Gastroesophageal sphincter (tissue), 4 donors: ENCODE measurements at regions not wholly inside any gene's neighbourhood (a gene's known extent, or its start where the extent isn't known, plus 50 kb on each side); places are given as distances from the start of the nearest gene placed in this dataset.

Experiments used
- ATAC-seq: fragments of 150-250 bp; one replicate; pipeline ENCODE4 v1.9.1; 2016; ENCODE audit warnings: mild to moderate bottlenecking, moderate library complexity
- H3K27ac ChIP-seq, 4 donors: fragments of 200-600 bp; sonication (generic) in 3 of 4; 1 replicate in 3 of 4; 2 replicates in 1 of 4; pipeline ENCODE4 v1.5.1; 2016 to 2019
- H3K27me3 ChIP-seq: fragments of 200-600 bp; sonication (generic); one replicate; pipeline ENCODE4 v1.5.1; 2019
- H3K36me3 ChIP-seq, 2 donors: fragments of 200-600 bp; sonication (generic); one replicate each; pipeline ENCODE4 v1.5.1; 2019; ENCODE audit warnings: control low read depth in 1 of 2
- H3K4me1 ChIP-seq, 3 donors: fragments of 200-600 bp; sonication (generic); 1 replicate in 2 of 3; 2 replicates in 1 of 3; pipeline ENCODE4 v1.5.1; 2016 to 2019; ENCODE audit warnings: control low read depth in 2 of 3
- H3K4me3 ChIP-seq, 2 donors: fragments of 200-600 bp; sonication (generic); one replicate each; pipeline ENCODE4 v1.5.1; 2019; ENCODE audit warnings: mild to moderate bottlenecking in 1 of 2, moderate library complexity in 1 of 2
- H3K9me3 ChIP-seq, 3 donors: fragments of 200-600 bp; sonication (generic); one replicate each; pipeline ENCODE4 v1.5.1; 2017 to 2019; ENCODE audit warnings: control low read depth in 2 of 3
- EP300 ChIP-seq: sonication (generic); formaldehyde crosslinking; IDR thresholded peaks from one replicate; pipeline ENCODE4 v1.6.1; 2017; ENCODE audit warnings: antibody characterized with exemption, mild to moderate bottlenecking
- POLR2A ChIP-seq, 2 donors: fragments of 450-650 bp; IDR thresholded peaks; one replicate each; pipeline ENCODE4 v1.6.1; 2017; ENCODE audit warnings: antibody characterized with exemption in 2 of 2, mild to moderate bottlenecking in 2 of 2, moderate library complexity in 1 of 2
- POLR2AphosphoS5 ChIP-seq: sonication (generic); formaldehyde crosslinking; IDR thresholded peaks from one replicate; pipeline ENCODE4 v1.6.1; 2017; ENCODE audit warnings: antibody characterized with exemption
- WGBS, 2 donors: methylation state at CpG; one replicate each; pipeline ENCODE4 v1.1.5; 2018; ENCODE audit warnings: low coverage in 1 of 2; 5-methylcytosine and 5-hydroxymethylcytosine counted together
- TF ChIP-seq, protein P1 (sequence below), 4 experiments: fragments of 200-600 bp in 2 of 4; fragments of 450-650 bp in 2 of 4; sonication (generic) in 1 of 4; IDR thresholded peaks; one replicate each; pipeline ENCODE4 v1.5.1; 2017 to 2019; ENCODE audit warnings: antibody characterized with exemption in 4 of 4, mild to moderate bottlenecking in 2 of 4, moderate library complexity in 2 of 4

DNA sequence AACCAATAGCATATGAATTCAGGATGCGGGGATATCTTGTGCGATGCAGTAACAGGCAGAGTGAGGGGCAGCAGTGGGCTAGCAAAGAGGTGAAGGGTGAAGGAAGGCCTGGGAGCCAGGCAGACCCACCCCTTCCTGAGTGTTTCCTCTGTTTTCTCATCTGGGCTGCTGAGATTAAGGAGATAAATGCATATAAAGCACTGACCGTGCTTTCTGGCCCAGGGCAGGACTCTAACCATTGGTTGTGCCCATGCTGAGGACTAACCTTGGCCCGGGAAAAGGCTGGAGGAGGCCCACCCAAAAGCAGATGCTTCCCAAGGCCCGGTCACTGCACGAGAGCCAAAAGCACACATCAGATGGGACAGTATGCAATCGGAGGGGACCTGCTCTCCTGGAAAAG is 87.6 kb downstream of the PSMG1 start:
- no peaks in the 10 kb centered on the region for H3K27me3 ChIP-seq
- H3K4me3 ChIP-seq: no peak overlapping the region
- 76 to 84% methylated on average over 2 to 3 of the region's 7 CpGs for WGBS, 2 donors
- peak overlapping the region in 3 of 4 donors; percentile 35 to 54 (median 47) for H3K27ac ChIP-seq
- H3K9me3 ChIP-seq: no peaks in the 10 kb centered on the region
- TF ChIP-seq EP300: no peak
- no peak for TF ChIP-seq POLR2A (IDR thresholded peaks at IDR 0.05)
- TF ChIP-seq, protein P1, sequence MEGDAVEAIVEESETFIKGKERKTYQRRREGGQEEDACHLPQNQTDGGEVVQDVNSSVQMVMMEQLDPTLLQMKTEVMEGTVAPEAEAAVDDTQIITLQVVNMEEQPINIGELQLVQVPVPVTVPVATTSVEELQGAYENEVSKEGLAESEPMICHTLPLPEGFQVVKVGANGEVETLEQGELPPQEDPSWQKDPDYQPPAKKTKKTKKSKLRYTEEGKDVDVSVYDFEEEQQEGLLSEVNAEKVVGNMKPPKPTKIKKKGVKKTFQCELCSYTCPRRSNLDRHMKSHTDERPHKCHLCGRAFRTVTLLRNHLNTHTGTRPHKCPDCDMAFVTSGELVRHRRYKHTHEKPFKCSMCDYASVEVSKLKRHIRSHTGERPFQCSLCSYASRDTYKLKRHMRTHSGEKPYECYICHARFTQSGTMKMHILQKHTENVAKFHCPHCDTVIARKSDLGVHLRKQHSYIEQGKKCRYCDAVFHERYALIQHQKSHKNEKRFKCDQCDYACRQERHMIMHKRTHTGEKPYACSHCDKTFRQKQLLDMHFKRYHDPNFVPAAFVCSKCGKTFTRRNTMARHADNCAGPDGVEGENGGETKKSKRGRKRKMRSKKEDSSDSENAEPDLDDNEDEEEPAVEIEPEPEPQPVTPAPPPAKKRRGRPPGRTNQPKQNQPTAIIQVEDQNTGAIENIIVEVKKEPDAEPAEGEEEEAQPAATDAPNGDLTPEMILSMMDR (IDR thresholded peaks at IDR 0.05): no peak
- ATAC-seq: peak; percentile 44
- H3K36me3 ChIP-seq: no peaks in the 10 kb centered on the region
- no peaks in the 10 kb centered on the region for H3K4me1 ChIP-seq

DNA sequence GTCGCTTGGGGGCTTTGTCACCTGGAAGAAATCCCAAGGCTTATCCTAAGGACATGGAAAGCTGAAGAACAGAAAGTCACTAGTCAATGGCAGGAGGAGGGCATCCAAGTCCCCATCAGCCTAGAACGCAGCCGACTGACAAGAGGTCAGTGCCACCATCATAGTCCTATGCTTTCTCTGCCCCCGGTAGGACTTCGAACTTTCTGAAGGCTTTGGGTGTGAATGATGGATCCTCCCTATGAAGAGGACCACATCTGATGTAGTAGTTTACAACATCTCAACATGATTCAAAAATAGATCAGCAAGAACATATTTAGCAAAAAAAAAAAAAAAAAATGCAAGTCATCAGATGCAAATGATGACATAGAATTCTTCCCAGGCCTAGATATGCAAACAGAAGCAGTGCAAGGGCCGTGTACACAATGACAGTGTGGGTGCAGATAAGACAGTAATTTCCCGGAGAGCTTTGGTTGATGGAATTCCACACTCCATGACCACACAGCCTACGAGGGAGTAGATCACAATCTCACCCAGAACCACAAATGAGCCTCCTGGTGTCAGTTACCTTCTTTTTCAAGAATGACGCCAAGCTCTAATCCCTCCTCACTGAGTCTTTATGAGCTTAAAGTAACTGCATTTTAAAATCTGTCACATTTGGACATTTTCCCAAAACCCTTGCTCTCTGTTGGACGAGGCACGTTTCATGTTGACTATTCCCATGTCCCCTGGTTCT is 88.2 kb downstream of the PSMG1 start:
- TF ChIP-seq POLR2A (IDR thresholded peaks at IDR 0.05): no peak
- TF ChIP-seq EP300: no peak
- TF ChIP-seq POLR2AphosphoS5: no peak
- TF ChIP-seq, protein P1 (IDR thresholded peaks at IDR 0.05): no peak
- no peaks in the 10 kb centered on the region for H3K27me3 ChIP-seq
- no peak overlapping the region for H3K4me3 ChIP-seq
- WGBS, 2 donors: 72 to 77% methylated on average over 6 of the region's 11 CpGs
- H3K4me1 ChIP-seq: no peaks in the 10 kb centered on the region
- H3K9me3 ChIP-seq: no peaks in the 10 kb centered on the region
- H3K27ac ChIP-seq: peak overlapping the region in 2 of 4 donors; percentile 37 to 47
- no peaks in the 10 kb centered on the region for H3K36me3 ChIP-seq
- no peak for ATAC-seq

DNA sequence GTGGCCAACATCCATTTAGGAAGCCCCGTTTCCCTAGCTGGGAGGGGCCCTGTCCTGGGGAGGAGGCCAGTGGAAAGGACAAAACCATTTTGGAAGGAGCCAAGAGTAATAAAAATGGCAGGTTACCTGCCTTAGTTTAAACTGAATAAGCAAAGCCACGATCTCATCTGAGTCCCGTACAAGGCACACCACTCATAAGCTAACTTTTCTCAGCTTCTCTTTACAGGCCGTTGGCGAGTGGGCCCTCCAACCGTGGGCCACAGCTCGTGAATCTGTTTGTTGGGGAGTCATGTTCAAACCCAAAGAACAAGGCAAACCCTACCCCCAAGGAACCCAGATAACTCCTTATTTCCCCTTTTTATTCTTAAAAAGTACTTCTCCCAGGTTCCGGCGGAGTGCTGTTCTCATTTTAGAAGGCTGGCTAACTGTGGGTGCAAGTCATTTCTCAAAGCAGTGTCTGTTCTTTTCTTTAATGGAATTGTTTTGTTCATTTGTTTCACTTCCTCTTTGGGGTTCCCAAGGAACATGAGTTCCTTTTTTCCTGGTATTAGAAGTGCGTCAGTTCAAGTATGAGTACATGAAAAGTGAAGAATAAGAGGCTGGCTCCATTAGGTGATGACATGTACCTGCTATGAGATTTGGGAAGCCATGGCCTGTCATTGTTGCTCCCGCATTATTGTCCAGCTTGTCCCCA is 89.0 kb downstream of the PSMG1 start:
- peak overlapping the region in 3 of 4 donors; percentile 14 to 60 (median 47) for H3K27ac ChIP-seq
- peak; percentile 40 for ATAC-seq
- TF ChIP-seq EP300: no peak
- peak in 1 of 2 donors; percentile 1 for TF ChIP-seq POLR2A (IDR thresholded peaks at IDR 0.05)
- no peaks in the 10 kb centered on the region for H3K9me3 ChIP-seq
- H3K4me3 ChIP-seq: no peak overlapping the region
- WGBS, 2 donors: 80 to 87% methylated on average over 9 to 11 of the region's 11 CpGs
- H3K4me1 ChIP-seq: no peaks in the 10 kb centered on the region
- no peaks in the 10 kb centered on the region for H3K36me3 ChIP-seq
- no peaks in the 10 kb centered on the region for H3K27me3 ChIP-seq

DNA sequence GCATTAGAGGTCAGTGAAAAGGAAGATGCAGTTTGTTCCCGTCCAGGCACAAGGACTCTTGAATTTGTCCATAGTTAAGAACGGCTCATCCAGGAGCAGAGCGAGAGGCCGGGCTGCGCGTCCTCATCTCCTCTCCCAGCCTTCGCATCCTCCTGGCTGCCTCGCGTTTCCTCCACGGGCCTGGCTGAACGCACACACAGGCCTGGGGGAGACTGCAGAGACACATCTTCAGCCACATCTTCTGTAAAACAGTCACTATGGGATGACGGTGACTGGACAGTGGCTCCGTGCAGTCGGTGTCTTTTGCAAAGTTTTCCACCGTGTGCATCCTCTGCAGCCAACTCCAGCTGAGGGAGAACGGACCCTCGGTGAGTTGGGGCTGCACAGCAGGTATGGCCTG is 89.7 kb downstream of the PSMG1 start:
- Histone ChIP-seq H3K9me3 (no peaks in the 10 kb centered on the region), H3K27ac (no peak overlapping the region)
- WGBS, 2 donors: 89 to 97% methylated on average over 6 to 9 of the region's 17 CpGs

DNA sequence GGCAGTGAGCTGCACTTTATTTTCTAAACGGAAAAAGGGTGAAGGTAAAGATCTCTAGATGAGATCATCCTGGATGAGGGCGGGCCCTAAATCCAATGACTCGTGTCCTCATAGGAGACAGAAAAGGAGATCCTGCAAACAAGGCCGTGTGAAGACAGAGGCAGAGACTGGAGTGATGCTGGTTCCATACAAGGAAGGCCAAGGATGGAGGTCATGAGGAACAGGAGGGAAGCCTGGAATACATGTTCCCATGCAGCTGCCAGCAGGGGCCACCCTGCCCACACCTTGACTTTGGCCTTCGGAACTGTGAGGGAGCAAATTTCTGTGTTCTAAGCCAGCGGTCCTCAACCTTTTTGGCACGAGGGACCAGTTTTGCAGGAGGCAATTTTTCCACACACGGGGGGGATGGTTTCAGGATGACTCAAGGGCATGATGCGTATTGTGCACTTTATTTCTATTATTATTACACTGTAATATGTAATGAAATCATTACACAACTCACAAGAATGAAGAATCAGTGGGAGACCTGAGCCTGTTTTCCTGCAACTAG is 94.3 kb downstream of the PSMG1 start:
- no peaks in the 10 kb centered on the region for H3K9me3 ChIP-seq
- H3K4me3 ChIP-seq: no peak overlapping the region
- peak overlapping the region in 1 of 4 donors; percentile 49 for H3K27ac ChIP-seq
- ATAC-seq: peak; percentile 77
- no peaks in the 10 kb centered on the region for H3K27me3 ChIP-seq
- no peaks in the 10 kb centered on the region for H3K36me3 ChIP-seq
- TF ChIP-seq POLR2AphosphoS5 (peak; percentile 56), EP300 (no peak), POLR2A (IDR thresholded peaks at IDR 0.05) (no peak)
- TF ChIP-seq, protein P1 (IDR thresholded peaks at IDR 0.05): no peak
- WGBS, 2 donors: 41 to 52% methylated on average over 5 to 8 of the region's 9 CpGs
- no peaks in the 10 kb centered on the region for H3K4me1 ChIP-seq

More for the DNA sequence above, 89.7 kb downstream of the PSMG1 start:
- ATAC-seq: no peak
- TF ChIP-seq POLR2AphosphoS5 (no peak), POLR2A (IDR thresholded peaks at IDR 0.05) (no peak), EP300 (no peak)
- TF ChIP-seq, protein P1 (IDR thresholded peaks at IDR 0.05): no peak
- Histone ChIP-seq H3K27me3 (no peaks in the 10 kb centered on the region), H3K36me3 (no peaks in the 10 kb centered on the region), H3K4me3 (no peak overlapping the region), H3K4me1 (no peaks in the 10 kb centered on the region)
